ENCODE measurements at regions not wholly inside any gene's neighbourhood (a gene's known extent, or its start where the extent isn't known, plus 50 kb on each side); places are given as distances from the start of the nearest gene placed in this dataset.
"Not testable (repeated sequence)": the region's sequence is repeated elsewhere in the genome, so short reads cannot be mapped to it uniquely, and the experiment has no call there.

- no peak for ATAC-seq
- Mint-ChIP-seq H3K4me3 (no peak overlapping the region), H3K4me1 (peaks cover 10% of the 10 kb centered on the region), H3K27ac (no peak overlapping the region), H3K36me3 (no peaks in the 10 kb centered on the region), H3K9me3 (no peaks in the 10 kb centered on the region)
- DNase-seq (ENCODE audit: low spot score in 2 of 2), result no peak
These were observed 64.9 kb upstream of the FRMPD3 start for GRCh38 chrX:107384397-107385105.

DNA sequence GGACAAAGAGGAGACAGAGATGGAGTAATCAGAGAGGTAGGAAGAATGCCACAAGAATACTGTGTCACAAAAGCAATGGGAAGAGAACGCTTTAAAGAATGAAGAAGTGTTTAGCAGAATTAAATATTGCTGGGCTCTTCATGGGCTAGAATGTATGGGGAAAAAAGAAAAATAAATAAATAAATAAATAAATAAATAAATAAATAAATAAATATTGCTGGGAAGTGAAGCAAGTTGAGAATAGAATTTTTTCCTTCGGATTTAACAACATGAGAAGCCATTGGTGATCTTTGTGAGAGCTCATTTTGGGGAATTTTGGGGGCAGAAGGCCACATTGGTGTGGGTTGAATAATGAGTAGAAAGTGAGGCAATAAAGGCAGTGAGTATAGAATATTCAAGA is 59.7 kb upstream of the FRMPD3 start:
- Mint-ChIP-seq H3K36me3 (no peaks in the 10 kb centered on the region), H3K4me3 (no peak overlapping the region), H3K9me3 (peaks cover 2% of the 10 kb centered on the region), H3K27ac (no peak overlapping the region), H3K4me1 (no peaks in the 10 kb centered on the region)
- DNase-seq (ENCODE audit: low spot score in 2 of 2), result no peak
- ATAC-seq, result no peak

DNA sequence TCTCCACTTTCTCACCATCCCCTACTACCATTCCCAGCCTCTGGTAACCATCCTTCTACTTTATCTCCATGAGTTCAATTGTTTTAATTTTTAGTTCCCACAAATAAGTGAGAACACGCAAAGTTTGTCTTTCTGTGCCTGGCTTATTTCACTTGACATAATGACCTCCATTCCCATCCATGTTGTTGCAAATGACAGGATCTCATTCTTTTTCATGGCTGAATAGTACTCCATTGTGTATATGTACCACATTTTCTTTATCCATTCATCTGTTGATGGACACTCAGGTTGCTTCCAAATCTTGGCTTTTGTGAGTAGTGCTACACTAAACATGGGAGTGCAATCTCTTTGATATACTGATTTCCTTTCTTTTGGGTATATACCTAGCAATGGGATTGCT is 55.8 kb upstream of the FRMPD3 start:
- not testable (repeated sequence) for H3K36me3 Mint-ChIP-seq; H3K4me3 Mint-ChIP-seq; H3K27ac Mint-ChIP-seq; ATAC-seq; DNase-seq (ENCODE audit: low spot score in 2 of 2); H3K4me1 Mint-ChIP-seq; H3K9me3 Mint-ChIP-seq

- Mint-ChIP-seq H3K4me3 (no peak overlapping the region), H3K36me3 (no peaks in the 10 kb centered on the region), H3K4me1 (no peaks in the 10 kb centered on the region), H3K27ac (no peak overlapping the region), H3K9me3 (peaks cover 2% of the 10 kb centered on the region)
- ATAC-seq, result no peak
- no peak for DNase-seq (ENCODE audit: low spot score in 2 of 2)
These were observed 53.2 kb upstream of the FRMPD3 start for GRCh38 chrX:107396235-107396634.

- Mint-ChIP-seq H3K4me1 (no peaks in the 10 kb centered on the region), H3K4me3 (no peak overlapping the region), H3K9me3 (peaks cover 2% of the 10 kb centered on the region), H3K36me3 (no peaks in the 10 kb centered on the region), H3K27ac (no peak overlapping the region)
- DNase-seq (ENCODE audit: low spot score in 2 of 2), result no peak
- no peak for ATAC-seq
These were observed 52.7 kb upstream of the FRMPD3 start for GRCh38 chrX:107396783-107397182.

- H3K27ac Mint-ChIP-seq, result no peak overlapping the region
- H3K4me1 Mint-ChIP-seq, result no peaks in the 10 kb centered on the region
- no peak overlapping the region for H3K4me3 Mint-ChIP-seq
- ATAC-seq, result no peak
- DNase-seq (ENCODE audit: low spot score in 2 of 2), result no peak
- peaks cover 2% of the 10 kb centered on the region for H3K9me3 Mint-ChIP-seq
- H3K36me3 Mint-ChIP-seq, result no peaks in the 10 kb centered on the region
These were observed 51.3 kb upstream of the FRMPD3 start for GRCh38 chrX:107398115-107398514.

Data from stimulated activated effector memory CD8-positive, alpha-beta T cell treated with anti-CD3 and anti-CD28 coated beads, Interleukin-12 subunit alpha, Interleukin-12 subunit beta, amount 100 ng/mL, for 72 hours (primary cell).